ENCODE measurements at regions not wholly inside any gene's neighbourhood (a gene's known extent, or its start where the extent isn't known, plus 50 kb on each side); places are given as distances from the start of the nearest gene placed in this dataset.

DNA sequence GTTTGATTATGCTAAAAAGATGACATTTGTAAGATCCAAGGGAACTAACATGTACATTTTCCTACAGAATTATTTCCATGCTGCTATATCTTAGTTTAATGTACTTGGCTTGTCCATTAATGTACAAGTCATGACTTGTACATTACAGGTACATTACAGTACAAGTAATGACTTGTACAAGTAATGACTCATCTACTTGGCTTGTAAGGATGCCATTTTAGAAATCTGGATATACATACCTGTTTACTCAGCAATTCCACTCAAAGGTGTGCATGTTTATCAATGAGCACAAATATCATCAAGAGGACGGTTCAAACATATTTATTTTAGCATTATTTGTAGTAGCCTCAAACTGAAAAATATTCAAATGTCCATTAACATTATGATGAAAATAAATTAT, 87.0 kb upstream of the TRPC4 start:
- no peak for TF ChIP-seq CTCF (IDR thresholded peaks at IDR 0.05)
- TF ChIP-seq POLR2A (IDR thresholded peaks at IDR 0.05): no peak
- no peak for TF ChIP-seq POLR2AphosphoS5 (IDR thresholded peaks at IDR 0.05)
